ENCODE measurements at regions not wholly inside any gene's neighbourhood (a gene's known extent, or its start where the extent isn't known, plus 50 kb on each side); places are given as distances from the start of the nearest gene placed in this dataset.

- TF ChIP-seq CTCF (IDR thresholded peaks at IDR 0.05; ENCODE audit: insufficient read depth, low read length) = no peak
- TF ChIP-seq POLR2AphosphoS5 (IDR thresholded peaks at IDR 0.05; ENCODE audit: low read depth) = no peak
Observed at GRCh38 chr15:62430056-62430455, 265.0 kb upstream of the C2CD4B start.
